HCT116 (cell line): ENCODE measurements at regions not wholly inside any gene's neighbourhood (a gene's known extent, or its start where the extent isn't known, plus 50 kb on each side); places are given as distances from the start of the nearest gene placed in this dataset.

Experiments
- ATAC-seq: fragments of 200-7000 bp; cut with Tn5 transposase; 2 replicates; pipeline ENCODE4 v1.9.1; 2020; ENCODE audit warnings: mild to moderate bottlenecking, moderate library complexity
- BruUV-seq: library from RNA; stranded (reverse); fragments of 400-500 nt; replicated peaks from 2 replicates; lab custom pipeline; 2021; lab: Mats Ljungman, UMichigan
- CTCF ChIA-PET: fragments of 300-600 bp; sonication (Branson Sonifier 250); formaldehyde crosslinking; loops from one replicate; lab custom pipeline; 2021; ENCODE audit warnings: antibody characterized with exemption; lab: Charles Lee
- POLR2A ChIA-PET: fragments of 300-600, 350-600 bp; sonication (Branson Sonifier 250); formaldehyde crosslinking; loops from one replicate; lab custom pipeline; 2021; ENCODE audit warnings: antibody characterized with exemption; lab: Charles Lee
- RAD21 ChIA-PET, 2 experiments: fragments of 300-600 bp; sonication (Branson Sonifier 250); formaldehyde crosslinking; loops; one replicate each; lab custom pipeline; 2023; ENCODE audit warnings: low total read pairs in 2 of 2; ENCODE audit not compliant: uncharacterized antibody in 2 of 2, unreplicated experiment in 2 of 2, low non-redundant PET in 1 of 2; lab: Charles Lee
- DNase-seq: peaks from one replicate; pipeline ENCODE4 v3.0.0-alpha.2; 2010; ENCODE audit warnings: low read depth, low spot score
- H2AFZ ChIP-seq: fragments of 200-600 bp; shearing (Covaris generic), sonication (generic); 2 replicates; pipeline ENCODE4 v1.6.1; 2017; ENCODE audit warnings: low read depth, mixed run types, mixed read lengths, antibody characterized with exemption, low read length; ENCODE audit not compliant: poor library complexity, severe bottlenecking
- H3K27ac ChIP-seq: 2 replicates; pipeline ENCODE4 v1.5.1; 2012; ENCODE audit warnings: low read depth, low read length
- H3K27me3 ChIP-seq: fragments of 200-600 bp; sonication (generic); 2 replicates; pipeline ENCODE4 v1.6.1; 2016; ENCODE audit warnings: mixed run types, low read length, mixed read lengths; ENCODE audit not compliant: insufficient read depth
- H3K36me3 ChIP-seq, 2 experiments: fragments of 200-500 bp in 1 of 2; fragments of 200-600 bp in 1 of 2; sonication (Bioruptor generic) in 1 of 2; sonication (generic) in 1 of 2; 2 replicates each; pipeline versions ENCODE4 v1.5.1 to v1.6.1; 2014 to 2016; ENCODE audit warnings: low read length in 2 of 2, inconsistent platforms in 1 of 2, mixed read lengths in 1 of 2, mixed run types in 1 of 2; ENCODE audit not compliant: insufficient read depth in 2 of 2, control insufficient read depth in 1 of 2
- H3K4me1 ChIP-seq, 2 experiments: fragments of 200-600 bp in 1 of 2; sonication (generic) in 1 of 2; 2 replicates each; pipeline versions ENCODE4 v1.5.1 to v1.6.1; 2012 to 2017; ENCODE audit warnings: low read length in 2 of 2, inconsistent platforms in 1 of 2, mild to moderate bottlenecking in 1 of 2, mixed read lengths in 1 of 2, mixed run types in 1 of 2, moderate library complexity in 1 of 2; ENCODE audit not compliant: insufficient read depth in 2 of 2, control insufficient read depth in 1 of 2
- H3K4me2 ChIP-seq: fragments of 200-600 bp; sonication (generic); 2 replicates; pipeline ENCODE4 v1.6.1; 2017; ENCODE audit warnings: mixed run types, low read length, mixed read lengths
- H3K4me3 ChIP-seq, 2 experiments: fragments of 200-600 bp in 1 of 2; sonication (generic) in 1 of 2; replicated peaks in 1 of 2; 2 replicates each; pipeline ENCODE4 v1.5.1; 2011 to 2016; ENCODE audit warnings: low read length in 2 of 2, control low read depth in 1 of 2, low read depth in 1 of 2, mild to moderate bottlenecking in 1 of 2, mixed read lengths in 1 of 2, mixed run types in 1 of 2
- H3K79me2 ChIP-seq: fragments of 200-600 bp; sonication (generic); 2 replicates; pipeline ENCODE4 v1.6.1; 2017; ENCODE audit warnings: mild to moderate bottlenecking, mixed run types, low read length, moderate library complexity, mixed read lengths; ENCODE audit not compliant: insufficient read depth
- H3K9ac ChIP-seq: fragments of 200-600 bp; sonication (generic); 2 replicates; pipeline ENCODE4 v1.6.1; 2016; ENCODE audit warnings: low read length, mixed read lengths
- H3K9me2 ChIP-seq: fragments of 200-600 bp; sonication (generic), shearing (Covaris generic); 2 replicates; pipeline ENCODE4 v1.6.1; 2017; ENCODE audit warnings: mixed run types, mild to moderate bottlenecking, moderate library complexity; ENCODE audit not compliant: insufficient read depth
- H3K9me3 ChIP-seq, 2 experiments: fragments of 200-500 bp in 1 of 2; fragments of 200-600 bp in 1 of 2; sonication (Bioruptor generic) in 1 of 2; sonication (generic) in 1 of 2; 2 replicates each; pipeline ENCODE4 v1.6.1; 2014 to 2017; ENCODE audit warnings: low read length in 2 of 2, mixed read lengths in 2 of 2, inconsistent platforms in 1 of 2, low read depth in 1 of 2, mild to moderate bottlenecking in 1 of 2, mixed run types in 1 of 2, moderate library complexity in 1 of 2; ENCODE audit not compliant: control insufficient read depth in 1 of 2, insufficient read depth in 1 of 2
- H4K20me1 ChIP-seq: fragments of 200-600 bp; sonication (generic), shearing (Covaris generic); 2 replicates; pipeline ENCODE4 v1.6.1; 2017; ENCODE audit warnings: mixed run types, mild to moderate bottlenecking, moderate library complexity; ENCODE audit not compliant: insufficient read depth
- CBX3 ChIP-seq: IDR thresholded peaks from 2 replicates; pipeline ENCODE4 v1.6.1; 2012; ENCODE audit warnings: low read depth
- CEBPB ChIP-seq: IDR thresholded peaks from 2 replicates; pipeline ENCODE4 v1.6.1; 2012; ENCODE audit warnings: low read depth
- EGR1 ChIP-seq: IDR thresholded peaks from 2 replicates; pipeline ENCODE4 v1.6.1; 2012; ENCODE audit warnings: low read depth
- ELF1 ChIP-seq: IDR thresholded peaks from 2 replicates; pipeline ENCODE4 v1.6.1; 2012; ENCODE audit warnings: low read depth, borderline replicate concordance
- EZH2phosphoT487 ChIP-seq: fragments of 200-600 bp; IDR thresholded peaks from 2 replicates; pipeline ENCODE4 v1.6.1; 2018; ENCODE audit warnings: antibody characterized with exemption, borderline replicate concordance
- FOSL1 ChIP-seq: IDR thresholded peaks from 2 replicates; pipeline ENCODE4 v1.6.1; 2012; ENCODE audit warnings: low read depth
- JUND ChIP-seq: IDR thresholded peaks from 2 replicates; pipeline ENCODE4 v1.6.1; 2012
- POLR2A ChIP-seq: IDR thresholded peaks from 2 replicates; pipeline ENCODE4 v1.7.0; 2011; ENCODE audit warnings: borderline replicate concordance; ENCODE audit not compliant: insufficient read depth, insufficient read length; ENCODE audit errors: extremely low read depth
- POLR2AphosphoS5 ChIP-seq: IDR thresholded peaks from 2 replicates; pipeline ENCODE4 v1.6.1; 2011; ENCODE audit warnings: mild to moderate bottlenecking, low read depth, low read length, moderate library complexity
- RAD21 ChIP-seq: IDR thresholded peaks from 2 replicates; pipeline ENCODE4 v1.6.1; 2012; ENCODE audit warnings: low read depth, mild to moderate bottlenecking
- SIN3A ChIP-seq: IDR thresholded peaks from 2 replicates; pipeline ENCODE4 v1.6.1; 2012; ENCODE audit warnings: low read depth
- SP1 ChIP-seq: IDR thresholded peaks from 2 replicates; pipeline ENCODE4 v1.6.1; 2012; ENCODE audit warnings: low read depth
- TCF7L2 ChIP-seq: IDR thresholded peaks from 2 replicates; pipeline ENCODE4 v1.7.0; 2011; ENCODE audit warnings: borderline replicate concordance, inconsistent platforms; ENCODE audit not compliant: insufficient read depth, insufficient read length; ENCODE audit errors: extremely low read depth
- YY1 ChIP-seq: IDR thresholded peaks from 2 replicates; pipeline ENCODE4 v1.6.1; 2011; ENCODE audit warnings: low read length, low read depth, moderate library complexity, mild to moderate bottlenecking; ENCODE audit not compliant: insufficient replicate concordance; ENCODE audit errors: extremely low read depth
- ZFX ChIP-seq: fragments of 450-650 bp; IDR thresholded peaks from 2 replicates; pipeline ENCODE4 v1.6.1; 2017
- ZNF274 ChIP-seq: fragments of 200-500 bp; sonication (Bioruptor generic); IDR thresholded peaks from 2 replicates; pipeline ENCODE4 v1.6.1; 2014; ENCODE audit warnings: mild to moderate bottlenecking, low read depth, low read length, inconsistent platforms
- intact Hi-C: fragments of 100-400 bp; cut with micrococcal nuclease; formaldehyde crosslinking; loops from 2 replicates; pipeline ENCODE4 v1.10.0; 2022
- TF ChIP-seq, protein P1 (sequence below): IDR thresholded peaks from 2 replicates; pipeline ENCODE4 v1.6.1; 2012
- TF ChIP-seq, protein P2 (sequence below), 3 experiments: fragments of 200-600 bp in 1 of 3; sonication (generic) in 1 of 3; IDR thresholded peaks in 2 of 3; conservative IDR thresholded peaks in 1 of 3; 2 replicates each; pipeline ENCODE4 v1.5.1; 2012 to 2017; ENCODE audit warnings: low read depth in 2 of 3, low read length in 2 of 3, antibody characterized with exemption in 1 of 3, borderline replicate concordance in 1 of 3, control low read depth in 1 of 3, mild to moderate bottlenecking in 1 of 3, mixed read lengths in 1 of 3, mixed run types in 1 of 3, moderate library complexity in 1 of 3; ENCODE audit not compliant: insufficient read depth in 1 of 3
- TF ChIP-seq, protein P3 (sequence below): IDR thresholded peaks from 2 replicates; pipeline ENCODE4 v1.6.1; 2012

DNA sequence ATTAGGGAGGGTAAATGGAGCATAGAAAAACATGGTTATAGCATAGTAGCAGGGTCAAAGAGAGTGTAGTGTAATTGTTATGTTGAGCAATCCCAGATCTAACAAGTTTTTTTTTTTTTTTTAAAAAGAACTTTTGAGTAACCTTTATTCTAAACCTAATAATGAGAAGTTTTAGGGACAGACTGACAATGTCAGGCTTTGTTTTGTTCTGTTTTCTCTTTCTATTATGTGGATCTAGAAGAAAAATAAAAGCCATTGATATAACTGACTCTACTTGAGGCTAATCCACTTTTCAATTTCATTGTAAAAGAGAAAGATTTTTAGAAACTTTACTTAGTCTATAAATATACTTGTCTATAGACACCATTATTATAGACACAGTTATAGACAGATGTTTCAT lies 200.0 kb downstream of the FAM170A start:
- RAD21 ChIA-PET, result no interaction called here
- Histone ChIP-seq H3K4me3 (no peak overlapping the region), H3K9me2 (no peaks in the 10 kb centered on the region), H3K27ac (no peak overlapping the region), H3K27me3 (no peaks in the 10 kb centered on the region), H3K79me2 (no peaks in the 10 kb centered on the region), H3K4me2 (no peak overlapping the region), H4K20me1 (no peaks in the 10 kb centered on the region), H3K36me3 (no peaks in the 10 kb centered on the region), H2AFZ (no peak overlapping the region), H3K9ac (no peak overlapping the region), H3K4me1 (no peaks in the 10 kb centered on the region), H3K9me3 (no peaks in the 10 kb centered on the region)
- ATAC-seq (no peak), DNase-seq (no peak)
- CTCF ChIA-PET, result no interaction called here
- BruUV-seq, result no TSS peak
- POLR2A ChIA-PET, result no interaction called here
- no peak for TF ChIP-seq RAD21
- no peak for TF ChIP-seq SP1
- no peak for TF ChIP-seq ELF1
- TF ChIP-seq ZNF274, result no peak
- intact Hi-C loops, result no loop called here

DNA sequence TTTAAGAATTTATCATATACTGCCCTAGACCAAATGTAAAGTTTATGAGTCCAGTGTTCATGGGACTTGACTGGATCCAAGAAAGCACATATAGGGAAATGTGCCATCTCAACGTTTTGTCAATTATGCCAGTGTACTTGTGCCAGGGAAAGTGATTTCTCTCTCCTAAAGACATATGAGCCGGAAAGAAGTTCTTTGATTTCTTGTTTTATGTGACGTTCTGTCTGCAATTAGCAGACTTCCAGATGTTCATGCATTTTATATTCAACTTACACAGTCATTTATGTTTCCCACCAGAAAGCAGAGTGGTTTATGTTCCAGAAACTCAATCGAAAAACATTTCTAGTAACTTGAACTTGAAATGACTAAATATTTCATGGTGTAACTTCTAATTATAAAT lies 203.8 kb downstream of the FAM170A start:
- H3K4me2 ChIP-seq, result no peak overlapping the region
- H3K9me2 ChIP-seq, result no peaks in the 10 kb centered on the region
- BruUV-seq, result no TSS peak
- intact Hi-C loops, result no loop called here
- no peaks in the 10 kb centered on the region for H3K27me3 ChIP-seq
- ATAC-seq, result no peak
- H2AFZ ChIP-seq, result no peak overlapping the region
- H3K9ac ChIP-seq, result no peak overlapping the region
- H3K36me3 ChIP-seq, result no peaks in the 10 kb centered on the region
- H3K27ac ChIP-seq, result no peak overlapping the region
- RAD21 ChIA-PET, result no interaction called here
- H3K4me1 ChIP-seq, result no peaks in the 10 kb centered on the region
- no peak for DNase-seq
- TF ChIP-seq JUND (no peak), CEBPB (no peak), RAD21 (no peak), ZNF274 (no peak), SP1 (no peak), ZFX (no peak), YY1 (no peak), TCF7L2 (no peak), EZH2phosphoT487 (no peak), CBX3 (no peak), POLR2AphosphoS5 (no peak), SIN3A (no peak), ELF1 (no peak), EGR1 (no peak), POLR2A (no peak), FOSL1 (no peak)
- TF ChIP-seq, protein P1, sequence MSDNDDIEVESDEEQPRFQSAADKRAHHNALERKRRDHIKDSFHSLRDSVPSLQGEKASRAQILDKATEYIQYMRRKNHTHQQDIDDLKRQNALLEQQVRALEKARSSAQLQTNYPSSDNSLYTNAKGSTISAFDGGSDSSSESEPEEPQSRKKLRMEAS, result no peak
- TF ChIP-seq, protein P2, sequence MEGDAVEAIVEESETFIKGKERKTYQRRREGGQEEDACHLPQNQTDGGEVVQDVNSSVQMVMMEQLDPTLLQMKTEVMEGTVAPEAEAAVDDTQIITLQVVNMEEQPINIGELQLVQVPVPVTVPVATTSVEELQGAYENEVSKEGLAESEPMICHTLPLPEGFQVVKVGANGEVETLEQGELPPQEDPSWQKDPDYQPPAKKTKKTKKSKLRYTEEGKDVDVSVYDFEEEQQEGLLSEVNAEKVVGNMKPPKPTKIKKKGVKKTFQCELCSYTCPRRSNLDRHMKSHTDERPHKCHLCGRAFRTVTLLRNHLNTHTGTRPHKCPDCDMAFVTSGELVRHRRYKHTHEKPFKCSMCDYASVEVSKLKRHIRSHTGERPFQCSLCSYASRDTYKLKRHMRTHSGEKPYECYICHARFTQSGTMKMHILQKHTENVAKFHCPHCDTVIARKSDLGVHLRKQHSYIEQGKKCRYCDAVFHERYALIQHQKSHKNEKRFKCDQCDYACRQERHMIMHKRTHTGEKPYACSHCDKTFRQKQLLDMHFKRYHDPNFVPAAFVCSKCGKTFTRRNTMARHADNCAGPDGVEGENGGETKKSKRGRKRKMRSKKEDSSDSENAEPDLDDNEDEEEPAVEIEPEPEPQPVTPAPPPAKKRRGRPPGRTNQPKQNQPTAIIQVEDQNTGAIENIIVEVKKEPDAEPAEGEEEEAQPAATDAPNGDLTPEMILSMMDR (IDR thresholded peaks at IDR 0.05 in 2 of 3, conservative IDR thresholded peaks at IDR 0.05 in 1 of 3; ENCODE audit: borderline replicate concordance in 1 of 3, insufficient read depth in 1 of 3, low read depth in 2 of 3, low read length in 2 of 3), result no peak
- TF ChIP-seq, protein P3, sequence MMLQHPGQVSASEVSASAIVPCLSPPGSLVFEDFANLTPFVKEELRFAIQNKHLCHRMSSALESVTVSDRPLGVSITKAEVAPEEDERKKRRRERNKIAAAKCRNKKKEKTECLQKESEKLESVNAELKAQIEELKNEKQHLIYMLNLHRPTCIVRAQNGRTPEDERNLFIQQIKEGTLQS, result no peak
- CTCF ChIA-PET, result no interaction called here
- H3K79me2 ChIP-seq, result no peaks in the 10 kb centered on the region
- no peaks in the 10 kb centered on the region for H3K9me3 ChIP-seq
- no peak overlapping the region for H3K4me3 ChIP-seq
- H4K20me1 ChIP-seq, result no peaks in the 10 kb centered on the region
- POLR2A ChIA-PET, result no interaction called here
